ENCODE measurements at regions not wholly inside any gene's neighbourhood (a gene's known extent, or its start where the extent isn't known, plus 50 kb on each side); places are given as distances from the start of the nearest gene placed in this dataset.

DNA sequence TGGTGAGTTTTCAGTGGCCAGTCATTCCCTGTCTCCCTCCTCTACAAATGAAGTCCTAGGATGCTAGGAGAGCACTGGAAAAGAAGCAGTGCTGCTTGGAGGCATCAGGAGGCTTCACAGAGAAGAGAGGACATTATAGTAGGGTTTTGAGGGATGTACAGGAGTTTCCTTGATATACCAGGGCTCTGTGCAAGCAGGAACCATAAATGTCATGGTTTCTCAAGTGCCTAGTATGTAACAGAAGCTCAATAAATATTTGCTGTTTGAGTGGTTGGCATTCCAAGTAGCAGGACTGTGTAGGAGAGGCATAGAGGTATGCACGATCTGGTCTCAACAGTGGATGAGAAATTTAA, 133.5 kb upstream of the WNT4 start:
- ChIA-PET POLR2A (no interaction called here), CTCF (interaction anchor here (1.0 to 3.5 kb wide), 16 partner anchors 10 to 176 kb away, joined by 3 to 25 read pairs (median 4); no protein-coding TSS in a partner anchor)
- no peak for DNase-seq (ENCODE audit: low read depth)
- TF ChIP-seq, protein P1, sequence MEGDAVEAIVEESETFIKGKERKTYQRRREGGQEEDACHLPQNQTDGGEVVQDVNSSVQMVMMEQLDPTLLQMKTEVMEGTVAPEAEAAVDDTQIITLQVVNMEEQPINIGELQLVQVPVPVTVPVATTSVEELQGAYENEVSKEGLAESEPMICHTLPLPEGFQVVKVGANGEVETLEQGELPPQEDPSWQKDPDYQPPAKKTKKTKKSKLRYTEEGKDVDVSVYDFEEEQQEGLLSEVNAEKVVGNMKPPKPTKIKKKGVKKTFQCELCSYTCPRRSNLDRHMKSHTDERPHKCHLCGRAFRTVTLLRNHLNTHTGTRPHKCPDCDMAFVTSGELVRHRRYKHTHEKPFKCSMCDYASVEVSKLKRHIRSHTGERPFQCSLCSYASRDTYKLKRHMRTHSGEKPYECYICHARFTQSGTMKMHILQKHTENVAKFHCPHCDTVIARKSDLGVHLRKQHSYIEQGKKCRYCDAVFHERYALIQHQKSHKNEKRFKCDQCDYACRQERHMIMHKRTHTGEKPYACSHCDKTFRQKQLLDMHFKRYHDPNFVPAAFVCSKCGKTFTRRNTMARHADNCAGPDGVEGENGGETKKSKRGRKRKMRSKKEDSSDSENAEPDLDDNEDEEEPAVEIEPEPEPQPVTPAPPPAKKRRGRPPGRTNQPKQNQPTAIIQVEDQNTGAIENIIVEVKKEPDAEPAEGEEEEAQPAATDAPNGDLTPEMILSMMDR (IDR thresholded peaks at IDR 0.05; ENCODE audit: insufficient read depth, low read depth, low read length) = no peak
- Histone ChIP-seq H3K4me3 (ENCODE audit: low read depth, low read length) (no peak overlapping the region), H3K36me3 (ENCODE audit: control insufficient read depth, insufficient read depth, low read length) (no peaks in the 10 kb centered on the region), H3K27me3 (ENCODE audit: control insufficient read depth, insufficient read depth, low read length) (peaks cover 13% of the 10 kb centered on the region)

DNA sequence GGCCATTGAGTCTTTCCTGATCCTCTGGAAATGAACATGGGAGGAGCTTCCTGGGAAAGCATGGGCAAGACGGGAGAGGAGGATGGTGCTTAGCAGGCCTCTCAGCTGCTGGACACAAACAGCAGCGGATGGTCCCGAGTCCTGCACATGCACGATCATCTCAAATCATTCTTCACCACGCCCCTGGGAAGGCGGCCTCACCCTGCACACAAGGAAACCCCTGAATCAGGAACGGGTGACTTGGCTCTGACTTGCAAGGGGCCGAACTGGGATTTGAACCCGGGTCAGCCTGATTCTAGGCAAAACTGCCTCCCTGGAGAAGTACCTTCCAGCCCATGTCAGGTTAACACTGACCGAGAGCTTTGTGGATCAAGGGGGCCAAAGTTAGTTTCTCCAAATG, 134.8 kb upstream of the WNT4 start:
- DNase-seq (ENCODE audit: low read depth) = no peak
- Histone ChIP-seq H3K36me3 (ENCODE audit: control insufficient read depth, insufficient read depth, low read length) (no peaks in the 10 kb centered on the region), H3K4me3 (ENCODE audit: low read depth, low read length) (no peak overlapping the region), H3K27me3 (ENCODE audit: control insufficient read depth, insufficient read depth, low read length) (peaks cover 19% of the 10 kb centered on the region)
- CTCF ChIA-PET = interaction anchor here (1.2 to 1.7 kb wide), 3 partner anchors 139 to 172 kb away, joined by 4 read pairs; no protein-coding TSS in a partner anchor
- TF ChIP-seq, protein P1 (IDR thresholded peaks at IDR 0.05; ENCODE audit: insufficient read depth, low read depth, low read length) = no peak
- POLR2A ChIA-PET = no interaction called here

DNA sequence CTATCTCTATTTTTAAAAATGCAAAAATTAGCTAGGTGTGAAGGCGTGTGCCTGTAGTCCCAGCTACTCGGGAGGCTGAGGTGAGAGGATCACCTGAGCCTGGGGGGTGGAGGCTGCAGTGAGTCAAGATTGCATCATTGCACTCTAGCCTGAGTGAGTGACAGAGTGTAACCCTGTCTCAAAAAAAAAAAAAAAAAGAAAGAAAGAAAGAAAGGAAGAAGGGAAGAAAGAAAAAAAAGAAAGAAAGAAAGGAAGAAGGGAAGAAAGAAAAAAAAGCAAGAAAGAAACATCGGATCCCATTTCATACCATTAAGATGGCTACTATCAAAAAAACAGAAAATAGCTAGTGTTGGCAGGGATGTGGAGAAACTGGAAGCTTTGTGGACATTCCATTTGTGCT, 136.8 kb upstream of the WNT4 start:
- CTCF ChIA-PET = interaction anchor here (0.6 kb wide), 1 partner anchor 17 kb away, joined by 3 read pairs; no protein-coding TSS in a partner anchor
- peaks cover 18% of the 10 kb centered on the region for H3K27me3 ChIP-seq (ENCODE audit: control insufficient read depth, insufficient read depth, low read length)
- POLR2A ChIA-PET = no interaction called here

GRCh38 chr1:22280526-22280925, 137.6 kb upstream of the WNT4 start:
- Histone ChIP-seq H3K4me3 (ENCODE audit: low read depth, low read length) (no peak overlapping the region), H3K27me3 (ENCODE audit: control insufficient read depth, insufficient read depth, low read length) (peaks cover 15% of the 10 kb centered on the region), H3K36me3 (ENCODE audit: control insufficient read depth, insufficient read depth, low read length) (no peaks in the 10 kb centered on the region)
- TF ChIP-seq, protein P1 (IDR thresholded peaks at IDR 0.05; ENCODE audit: insufficient read depth, low read depth, low read length) = no peak
- ChIA-PET POLR2A (no interaction called here), CTCF (no interaction called here)
- DNase-seq (ENCODE audit: low read depth) = no peak

More for the DNA sequence above, 136.8 kb upstream of the WNT4 start:
- Histone ChIP-seq H3K4me3 (ENCODE audit: low read depth, low read length) (no peak overlapping the region), H3K36me3 (ENCODE audit: control insufficient read depth, insufficient read depth, low read length) (no peaks in the 10 kb centered on the region)
- no peak for DNase-seq (ENCODE audit: low read depth)
- TF ChIP-seq, protein P1 (IDR thresholded peaks at IDR 0.05; ENCODE audit: insufficient read depth, low read depth, low read length) = no peak

- H3K4me3 ChIP-seq (ENCODE audit: low read depth, low read length) = no peak overlapping the region
- TF ChIP-seq, protein P1 (IDR thresholded peaks at IDR 0.05; ENCODE audit: insufficient read depth, low read depth, low read length) = no peak
- H3K36me3 ChIP-seq (ENCODE audit: control insufficient read depth, insufficient read depth, low read length) = no peaks in the 10 kb centered on the region
- ChIA-PET POLR2A (no interaction called here), CTCF (no interaction called here)
- no peak for DNase-seq (ENCODE audit: low read depth)
- peaks cover 15% of the 10 kb centered on the region for H3K27me3 ChIP-seq (ENCODE audit: control insufficient read depth, insufficient read depth, low read length)
Observed at GRCh38 chr1:22281521-22282363, 138.8 kb upstream of the WNT4 start.

All from BJ (cell line).